GM23338 (cell line): ENCODE measurements at regions not wholly inside any gene's neighbourhood (a gene's known extent, or its start where the extent isn't known, plus 50 kb on each side); places are given as distances from the start of the nearest gene placed in this dataset.

Experiments used
- ATAC-seq: fragments of 200-7000 bp; cut with Tn5 transposase; 3 replicates; pipeline ENCODE4 v1.9.1; 2020
- DNase-seq: peaks from one replicate; pipeline ENCODE4 v3.0.0-alpha.2; 2015; ENCODE audit warnings: low spot score
- H2AFZ ChIP-seq: fragments of 200-600 bp; sonication (generic); 2 replicates; pipeline ENCODE4 v1.8.0; 2016; ENCODE audit warnings: antibody characterized with exemption, mild to moderate bottlenecking, moderate library complexity
- H3F3A ChIP-seq: fragments of 200-600 bp; sonication (generic); replicated peaks from 2 replicates; pipeline ENCODE4 v1.8.0; 2017; ENCODE audit warnings: antibody characterized with exemption, mixed run types, low read depth
- H3K27ac ChIP-seq: fragments of 200-600 bp; sonication (generic); 2 replicates; pipeline ENCODE4 v1.6.1; 2016; ENCODE audit warnings: low read depth
- H3K27me3 ChIP-seq: fragments of 200-600 bp; sonication (generic); 2 replicates; pipeline ENCODE4 v1.8.0; 2016; ENCODE audit warnings: mild to moderate bottlenecking, mixed run types, moderate library complexity; ENCODE audit not compliant: insufficient read depth
- H3K36me3 ChIP-seq: fragments of 200-600 bp; sonication (generic); 2 replicates; pipeline ENCODE4 v1.8.0; 2016; ENCODE audit warnings: mild to moderate bottlenecking; ENCODE audit not compliant: insufficient read depth
- H3K4me1 ChIP-seq: fragments of 200-600 bp; sonication (generic); 2 replicates; pipeline ENCODE4 v1.8.0; 2016; ENCODE audit warnings: mild to moderate bottlenecking, moderate library complexity; ENCODE audit not compliant: insufficient read depth
- H3K4me2 ChIP-seq: fragments of 200-600 bp; sonication (generic); 2 replicates; pipeline ENCODE4 v1.7.1; 2017; ENCODE audit warnings: mixed run types
- H3K4me3 ChIP-seq: fragments of 200-600 bp; sonication (generic); 2 replicates; pipeline ENCODE4 v1.6.1; 2016; ENCODE audit warnings: mixed run types
- H3K79me2 ChIP-seq: fragments of 200-600 bp; sonication (generic); replicated peaks from 2 replicates; pipeline ENCODE4 v1.8.0; 2017; ENCODE audit warnings: mild to moderate bottlenecking; ENCODE audit not compliant: insufficient read depth
- H3K9me2 ChIP-seq: fragments of 200-600 bp; sonication (generic); 2 replicates; pipeline ENCODE4 v1.8.0; 2017; ENCODE audit not compliant: insufficient read depth
- H4K20me1 ChIP-seq: fragments of 200-600 bp; sonication (generic); replicated peaks from 2 replicates; pipeline ENCODE4 v1.8.0; 2017; ENCODE audit warnings: mild to moderate bottlenecking; ENCODE audit not compliant: insufficient read depth
- H3K27ac Mint-ChIP-seq: 2 replicates; pipeline ENCODE4 v1.8.0; 2020; ENCODE audit warnings: inconsistent platforms, mild to moderate bottlenecking, moderate library complexity, mixed read lengths
- H3K27me3 Mint-ChIP-seq: 3 replicates; pipeline ENCODE4 v1.8.0; 2022; ENCODE audit warnings: low read depth, mild to moderate bottlenecking, moderate library complexity, mixed read lengths, inconsistent platforms; ENCODE audit not compliant: insufficient read depth, poor library complexity
- H3K36me3 Mint-ChIP-seq: 3 replicates; pipeline ENCODE4 v1.8.0; 2021; ENCODE audit warnings: low read depth, mild to moderate bottlenecking, inconsistent platforms, moderate library complexity, mixed read lengths
- H3K4me1 Mint-ChIP-seq: 3 replicates; pipeline ENCODE4 v1.8.0; 2020; ENCODE audit warnings: mild to moderate bottlenecking, inconsistent platforms, mixed read lengths
- H3K4me3 Mint-ChIP-seq: 3 replicates; pipeline ENCODE4 v1.8.0; 2021; ENCODE audit warnings: moderate library complexity, mild to moderate bottlenecking, inconsistent platforms, mixed read lengths
- H3K9me3 Mint-ChIP-seq: 3 replicates; pipeline ENCODE4 v1.8.0; 2020; ENCODE audit warnings: moderate library complexity, mild to moderate bottlenecking, inconsistent platforms, mixed read lengths
- CREB1 ChIP-seq: fragments of 250-450 bp; sonication (Bioruptor Pico); IDR thresholded peaks from 2 replicates; pipeline ENCODE4 v1.5.0; 2020; ENCODE audit warnings: low read depth, mild to moderate bottlenecking, moderate library complexity
- EZH2phosphoT487 ChIP-seq: fragments of 200-600 bp; sonication (generic); IDR thresholded peaks from one replicate; pipeline ENCODE4 v1.8.1; 2018; ENCODE audit warnings: antibody characterized with exemption; ENCODE audit not compliant: unreplicated experiment
- JUNB ChIP-seq: IDR thresholded peaks from one replicate; pipeline ENCODE4 v1.6.1; 2016; ENCODE audit warnings: antibody characterized with exemption; ENCODE audit not compliant: unreplicated experiment
- POLR2AphosphoS5 ChIP-seq: IDR thresholded peaks from 2 replicates; pipeline ENCODE4 v1.6.1; 2016; ENCODE audit warnings: antibody characterized with exemption, low read depth
- REST ChIP-seq: IDR thresholded peaks from one replicate; pipeline ENCODE4 v1.6.1; 2018; ENCODE audit warnings: antibody characterized with exemption; ENCODE audit not compliant: unreplicated experiment
- ZNF114 ChIP-seq: fragments of 250-450 bp; sonication (Bioruptor Pico); IDR thresholded peaks from 2 replicates; pipeline ENCODE4 v1.5.0; 2020; ENCODE audit warnings: mild to moderate bottlenecking, moderate library complexity
- ZNF331 ChIP-seq: fragments of 250-450 bp; sonication (Bioruptor Pico); IDR thresholded peaks from 2 replicates; pipeline ENCODE4 v1.5.0; 2020; ENCODE audit warnings: low read depth, mild to moderate bottlenecking, moderate library complexity
- TF ChIP-seq, protein P1 (sequence below), 2 experiments: fragments of 200-600 bp in 1 of 2; sonication (generic) in 1 of 2; conservative IDR thresholded peaks; 2 replicates each; pipeline versions ENCODE4 v1.5.1 to v1.6.1; 2016 to 2017; ENCODE audit warnings: antibody characterized with exemption in 2 of 2, low read depth in 2 of 2, mild to moderate bottlenecking in 2 of 2, moderate library complexity in 1 of 2

GRCh38 chr18:66778048-66778447 is 174.2 kb upstream of the CDH19 start:
- Histone ChIP-seq H3K9me2 (no peaks in the 10 kb centered on the region), H3K4me2 (no peak overlapping the region), H4K20me1 (no peaks in the 10 kb centered on the region), H3K27ac (no peak overlapping the region), H3K4me1 (0 out of 2 replicates have a peak, but pooled peaks cover 4% of the 10 kb centered on the region), H3K79me2 (no peaks in the 10 kb centered on the region), H3K36me3 (no peaks in the 10 kb centered on the region), H2AFZ (no peak overlapping the region), H3F3A (no peaks in the 10 kb centered on the region), H3K27me3 (no peaks in the 10 kb centered on the region), H3K4me3 (no peak overlapping the region)
- Mint-ChIP-seq H3K4me3 (no peak overlapping the region), H3K27ac (no peak overlapping the region), H3K9me3 (no peaks in the 10 kb centered on the region), H3K36me3 (no peaks in the 10 kb centered on the region), H3K27me3 (no peaks in the 10 kb centered on the region), H3K4me1 (peaks cover 5% of the 10 kb centered on the region; the same call in 1 of the 3 replicates)
- TF ChIP-seq, protein P1, sequence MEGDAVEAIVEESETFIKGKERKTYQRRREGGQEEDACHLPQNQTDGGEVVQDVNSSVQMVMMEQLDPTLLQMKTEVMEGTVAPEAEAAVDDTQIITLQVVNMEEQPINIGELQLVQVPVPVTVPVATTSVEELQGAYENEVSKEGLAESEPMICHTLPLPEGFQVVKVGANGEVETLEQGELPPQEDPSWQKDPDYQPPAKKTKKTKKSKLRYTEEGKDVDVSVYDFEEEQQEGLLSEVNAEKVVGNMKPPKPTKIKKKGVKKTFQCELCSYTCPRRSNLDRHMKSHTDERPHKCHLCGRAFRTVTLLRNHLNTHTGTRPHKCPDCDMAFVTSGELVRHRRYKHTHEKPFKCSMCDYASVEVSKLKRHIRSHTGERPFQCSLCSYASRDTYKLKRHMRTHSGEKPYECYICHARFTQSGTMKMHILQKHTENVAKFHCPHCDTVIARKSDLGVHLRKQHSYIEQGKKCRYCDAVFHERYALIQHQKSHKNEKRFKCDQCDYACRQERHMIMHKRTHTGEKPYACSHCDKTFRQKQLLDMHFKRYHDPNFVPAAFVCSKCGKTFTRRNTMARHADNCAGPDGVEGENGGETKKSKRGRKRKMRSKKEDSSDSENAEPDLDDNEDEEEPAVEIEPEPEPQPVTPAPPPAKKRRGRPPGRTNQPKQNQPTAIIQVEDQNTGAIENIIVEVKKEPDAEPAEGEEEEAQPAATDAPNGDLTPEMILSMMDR (conservative IDR thresholded peaks at IDR 0.05; ENCODE audit: low read depth in 2 of 2): no peak
- TF ChIP-seq EZH2phosphoT487 (no peak), JUNB (no peak), CREB1 (no peak), POLR2AphosphoS5 (no peak), ZNF114 (CRISPR knock-in tag) (no peak)
- DNase-seq (no peak), ATAC-seq (no peak)

DNA sequence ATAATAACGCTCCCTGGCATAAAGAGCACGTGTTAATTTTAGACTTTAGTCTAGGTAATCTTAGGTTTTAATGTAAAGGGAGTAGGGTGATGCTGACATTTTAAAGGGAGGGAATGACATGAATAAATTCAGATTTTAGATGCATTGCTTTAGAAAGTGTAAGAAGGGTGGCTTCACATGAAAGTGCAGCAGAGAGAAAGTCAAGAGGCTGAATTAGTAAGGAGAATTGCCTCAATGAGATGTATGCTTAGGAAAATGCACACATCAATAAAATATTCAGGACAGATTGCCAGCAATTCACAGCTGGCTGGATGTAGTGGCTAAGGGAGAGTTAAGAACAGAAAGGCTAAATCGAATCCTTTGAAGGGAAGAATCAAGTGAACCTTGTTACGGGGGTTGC is 165.5 kb upstream of the CDH19 start:
- Mint-ChIP-seq H3K4me1 (no peaks in the 10 kb centered on the region), H3K4me3 (no peak overlapping the region), H3K27ac (no peak overlapping the region), H3K36me3 (no peaks in the 10 kb centered on the region), H3K27me3 (no peaks in the 10 kb centered on the region), H3K9me3 (no peaks in the 10 kb centered on the region)
- Histone ChIP-seq H2AFZ (no peak overlapping the region), H3K4me3 (no peak overlapping the region), H3K27ac (no peak overlapping the region), H3K27me3 (no peaks in the 10 kb centered on the region), H3K9me2 (no peaks in the 10 kb centered on the region), H3K36me3 (no peaks in the 10 kb centered on the region), H3K4me2 (no peak overlapping the region), H3K79me2 (no peaks in the 10 kb centered on the region), H3F3A (no peaks in the 10 kb centered on the region), H3K4me1 (no peaks in the 10 kb centered on the region), H4K20me1 (no peaks in the 10 kb centered on the region)
- ATAC-seq: no peak
- no peak for DNase-seq
- TF ChIP-seq ZNF114 (CRISPR knock-in tag) (no peak), ZNF331 (CRISPR knock-in tag) (no peak), REST (no peak), EZH2phosphoT487 (no peak)
- TF ChIP-seq, protein P1 (conservative IDR thresholded peaks at IDR 0.05; ENCODE audit: low read depth in 2 of 2): no peak
